ENCODE measurements at regions not wholly inside any gene's neighbourhood (a gene's known extent, or its start where the extent isn't known, plus 50 kb on each side); places are given as distances from the start of the nearest gene placed in this dataset.

DNA sequence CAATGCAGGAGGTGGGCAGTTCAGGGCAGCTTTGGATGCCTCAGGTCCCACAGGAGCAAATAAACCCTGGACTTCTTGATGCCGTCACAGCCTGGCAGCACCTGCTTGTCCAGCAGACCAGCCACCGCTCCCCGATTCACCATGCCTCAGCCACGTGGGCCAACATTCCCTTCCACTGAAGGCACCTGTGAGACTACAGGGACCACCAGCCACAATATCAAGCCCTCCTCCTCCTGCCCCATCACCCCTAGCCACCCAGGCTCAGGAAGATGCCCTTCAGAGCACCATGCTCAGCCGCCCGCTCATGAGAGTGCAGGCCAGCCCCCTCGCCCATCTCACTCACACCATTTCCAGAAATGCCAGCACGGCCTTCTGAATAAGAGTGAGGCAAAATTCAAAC, 234.7 kb downstream of the SYK start:
- H3K36me3 ChIP-seq (replicated peaks in 1 of 2; ENCODE audit: control insufficient read depth in 1 of 2, insufficient read depth in 2 of 2, low read length in 1 of 2): no peaks in the 10 kb centered on the region
- H2AFZ ChIP-seq (ENCODE audit: low read depth): no peak overlapping the region
- DNase-seq: no peak

More for the DNA sequence above, 234.7 kb downstream of the SYK start:
- Histone ChIP-seq H3K27me3 (ENCODE audit: insufficient read depth) (no peaks in the 10 kb centered on the region), H3K9me2 (no peaks in the 10 kb centered on the region), H3K4me2 (no peak overlapping the region), H3K27ac (ENCODE audit: low read depth in 2 of 2, low read length in 1 of 2) (no peak overlapping the region), H3K4me3 (ENCODE audit: low read depth in 2 of 2, low read length in 1 of 2) (no peak overlapping the region), H4K20me1 (ENCODE audit: insufficient read depth) (no peaks in the 10 kb centered on the region), H3K79me2 (ENCODE audit: insufficient read depth) (no peaks in the 10 kb centered on the region), H3F3A (replicated peaks; ENCODE audit: insufficient read depth) (no peaks in the 10 kb centered on the region), H3K4me1 (ENCODE audit: control insufficient read depth in 1 of 2, insufficient read depth in 2 of 2, low read depth in 1 of 2, low read length in 1 of 2) (peaks cover 14% of the 10 kb centered on the region in 2 experiments; a peak in 3 of 4 replicates), H3K9me3 (no peaks in the 10 kb centered on the region), H3K9ac (no peak overlapping the region)
- WGBS (ENCODE audit: low lambda C conversion rate): 95% methylated on average over 8 of the region's 8 CpGs
- POLR2A ChIA-PET: no interaction called here
- CTCF ChIA-PET: interaction anchor here (0.8 to 1.9 kb wide), 12 partner anchors 9 to 623 kb away, joined by 3 to 42 read pairs (median 6); no protein-coding TSS in a partner anchor
- TF ChIP-seq FOXJ3 (CRISPR knock-in tag; IDR thresholded peaks at IDR 0.05): no peak
- TF ChIP-seq, protein P1, sequence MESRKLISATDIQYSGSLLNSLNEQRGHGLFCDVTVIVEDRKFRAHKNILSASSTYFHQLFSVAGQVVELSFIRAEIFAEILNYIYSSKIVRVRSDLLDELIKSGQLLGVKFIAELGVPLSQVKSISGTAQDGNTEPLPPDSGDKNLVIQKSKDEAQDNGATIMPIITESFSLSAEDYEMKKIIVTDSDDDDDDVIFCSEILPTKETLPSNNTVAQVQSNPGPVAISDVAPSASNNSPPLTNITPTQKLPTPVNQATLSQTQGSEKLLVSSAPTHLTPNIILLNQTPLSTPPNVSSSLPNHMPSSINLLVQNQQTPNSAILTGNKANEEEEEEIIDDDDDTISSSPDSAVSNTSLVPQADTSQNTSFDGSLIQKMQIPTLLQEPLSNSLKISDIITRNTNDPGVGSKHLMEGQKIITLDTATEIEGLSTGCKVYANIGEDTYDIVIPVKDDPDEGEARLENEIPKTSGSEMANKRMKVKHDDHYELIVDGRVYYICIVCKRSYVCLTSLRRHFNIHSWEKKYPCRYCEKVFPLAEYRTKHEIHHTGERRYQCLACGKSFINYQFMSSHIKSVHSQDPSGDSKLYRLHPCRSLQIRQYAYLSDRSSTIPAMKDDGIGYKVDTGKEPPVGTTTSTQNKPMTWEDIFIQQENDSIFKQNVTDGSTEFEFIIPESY (IDR thresholded peaks at IDR 0.05; ENCODE audit: borderline replicate concordance, low read depth): no peak
- TF ChIP-seq SIN3A (IDR thresholded peaks at IDR 0.05; ENCODE audit: borderline replicate concordance, low read depth, low read length): no peak
- TF ChIP-seq NRF1 (IDR thresholded peaks at IDR 0.05; ENCODE audit: low read depth, low read length): no peak
- TF ChIP-seq MEF2A (IDR thresholded peaks at IDR 0.05; ENCODE audit: borderline replicate concordance, low read depth): no peak
- no peak for TF ChIP-seq MXI1 (IDR thresholded peaks at IDR 0.05; ENCODE audit: low read depth, low read length)
- TF ChIP-seq NFIC (IDR thresholded peaks at IDR 0.05; ENCODE audit: borderline replicate concordance): no peak
- no peak for TF ChIP-seq TCF12 (IDR thresholded peaks at IDR 0.05)
- TF ChIP-seq, protein P2, sequence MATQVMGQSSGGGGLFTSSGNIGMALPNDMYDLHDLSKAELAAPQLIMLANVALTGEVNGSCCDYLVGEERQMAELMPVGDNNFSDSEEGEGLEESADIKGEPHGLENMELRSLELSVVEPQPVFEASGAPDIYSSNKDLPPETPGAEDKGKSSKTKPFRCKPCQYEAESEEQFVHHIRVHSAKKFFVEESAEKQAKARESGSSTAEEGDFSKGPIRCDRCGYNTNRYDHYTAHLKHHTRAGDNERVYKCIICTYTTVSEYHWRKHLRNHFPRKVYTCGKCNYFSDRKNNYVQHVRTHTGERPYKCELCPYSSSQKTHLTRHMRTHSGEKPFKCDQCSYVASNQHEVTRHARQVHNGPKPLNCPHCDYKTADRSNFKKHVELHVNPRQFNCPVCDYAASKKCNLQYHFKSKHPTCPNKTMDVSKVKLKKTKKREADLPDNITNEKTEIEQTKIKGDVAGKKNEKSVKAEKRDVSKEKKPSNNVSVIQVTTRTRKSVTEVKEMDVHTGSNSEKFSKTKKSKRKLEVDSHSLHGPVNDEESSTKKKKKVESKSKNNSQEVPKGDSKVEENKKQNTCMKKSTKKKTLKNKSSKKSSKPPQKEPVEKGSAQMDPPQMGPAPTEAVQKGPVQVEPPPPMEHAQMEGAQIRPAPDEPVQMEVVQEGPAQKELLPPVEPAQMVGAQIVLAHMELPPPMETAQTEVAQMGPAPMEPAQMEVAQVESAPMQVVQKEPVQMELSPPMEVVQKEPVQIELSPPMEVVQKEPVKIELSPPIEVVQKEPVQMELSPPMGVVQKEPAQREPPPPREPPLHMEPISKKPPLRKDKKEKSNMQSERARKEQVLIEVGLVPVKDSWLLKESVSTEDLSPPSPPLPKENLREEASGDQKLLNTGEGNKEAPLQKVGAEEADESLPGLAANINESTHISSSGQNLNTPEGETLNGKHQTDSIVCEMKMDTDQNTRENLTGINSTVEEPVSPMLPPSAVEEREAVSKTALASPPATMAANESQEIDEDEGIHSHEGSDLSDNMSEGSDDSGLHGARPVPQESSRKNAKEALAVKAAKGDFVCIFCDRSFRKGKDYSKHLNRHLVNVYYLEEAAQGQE (IDR thresholded peaks at IDR 0.05; ENCODE audit: low read depth, low read length): no peak
- no peak for TF ChIP-seq RCOR1 (IDR thresholded peaks at IDR 0.05; ENCODE audit: low read length)
- no peak for TF ChIP-seq EZH2phosphoT487 (IDR thresholded peaks at IDR 0.05; ENCODE audit: borderline replicate concordance, low read depth)
